Gastroesophageal sphincter (tissue), 3 donors: ENCODE measurements at regions not wholly inside any gene's neighbourhood (a gene's known extent, or its start where the extent isn't known, plus 50 kb on each side); places are given as distances from the start of the nearest gene placed in this dataset.

Source experiments
- CTCF ChIP-seq, 4 experiments: fragments of 200-600 bp in 2 of 4; fragments of 450-650 bp in 2 of 4; sonication (generic) in 1 of 4; IDR thresholded peaks; one replicate each; pipeline ENCODE4 v1.5.1; 2017 to 2019; ENCODE audit warnings: antibody characterized with exemption in 4 of 4, mild to moderate bottlenecking in 2 of 4, moderate library complexity in 2 of 4
- EP300 ChIP-seq: sonication (generic); formaldehyde crosslinking; IDR thresholded peaks from one replicate; pipeline ENCODE4 v1.6.1; 2017; ENCODE audit warnings: antibody characterized with exemption, mild to moderate bottlenecking
- POLR2A ChIP-seq, 2 donors: fragments of 450-650 bp; IDR thresholded peaks; one replicate each; pipeline ENCODE4 v1.6.1; 2017; ENCODE audit warnings: antibody characterized with exemption in 2 of 2, mild to moderate bottlenecking in 2 of 2, moderate library complexity in 1 of 2
- POLR2AphosphoS5 ChIP-seq: sonication (generic); formaldehyde crosslinking; IDR thresholded peaks from one replicate; pipeline ENCODE4 v1.6.1; 2017; ENCODE audit warnings: antibody characterized with exemption

DNA sequence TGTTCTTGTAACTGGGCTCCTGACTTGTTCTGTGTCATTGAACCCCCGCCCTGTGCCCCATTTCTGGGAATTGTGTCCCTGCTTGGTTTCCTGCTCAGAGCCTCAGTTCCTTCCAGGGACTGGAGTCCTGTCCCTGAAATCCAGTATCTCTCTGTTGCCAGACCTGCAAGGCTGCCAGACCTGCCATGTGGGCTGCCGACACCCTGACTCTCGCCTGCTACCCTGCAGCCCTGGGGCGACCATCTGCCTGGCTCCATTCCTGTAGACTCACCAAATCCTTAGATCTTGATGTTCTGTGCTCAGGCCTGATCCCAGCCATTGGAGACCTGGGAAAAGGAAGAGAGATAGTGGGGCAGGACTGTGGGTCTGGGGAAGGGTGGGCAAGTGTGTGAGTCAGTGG is 383.3 kb upstream of the PROX1 start:
- no peak for TF ChIP-seq EP300
- TF ChIP-seq POLR2A (IDR thresholded peaks at IDR 0.05): no peak
- TF ChIP-seq CTCF (IDR thresholded peaks at IDR 0.05): no peak
- no peak for TF ChIP-seq POLR2AphosphoS5
